Mesothelial cell of epicardium (in vitro differentiated cells): ENCODE measurements at regions not wholly inside any gene's neighbourhood (a gene's known extent, or its start where the extent isn't known, plus 50 kb on each side); places are given as distances from the start of the nearest gene placed in this dataset.

Experiments used
- DNase-seq, 2 experiments: peaks; one replicate each; pipeline ENCODE4 v3.0.0; 2021; ENCODE audit warnings: low spot score in 2 of 2; ENCODE audit not compliant: unreplicated experiment in 2 of 2
- H3K27ac Mint-ChIP-seq: 2 replicates; pipeline ENCODE4 v1.8.0; 2021; ENCODE audit warnings: mixed read lengths
- H3K27me3 Mint-ChIP-seq: 2 replicates; pipeline ENCODE4 v1.8.0; 2021; ENCODE audit warnings: low read depth, mixed read lengths
- H3K36me3 Mint-ChIP-seq: 2 replicates; pipeline ENCODE4 v1.8.0; 2021; ENCODE audit warnings: mixed read lengths
- H3K4me1 Mint-ChIP-seq: 2 replicates; pipeline ENCODE4 v1.8.0; 2021; ENCODE audit warnings: mixed read lengths
- H3K4me3 Mint-ChIP-seq: 2 replicates; pipeline ENCODE4 v1.8.0; 2021; ENCODE audit warnings: mild to moderate bottlenecking, moderate library complexity, mixed read lengths
- H3K9me3 Mint-ChIP-seq: 2 replicates; pipeline ENCODE4 v1.8.0; 2021; ENCODE audit warnings: mixed read lengths
- TF ChIP-seq, protein P1 (sequence below): fragments of 200-600 bp; sonication (generic); IDR thresholded peaks from one replicate; pipeline ENCODE4 v1.5.0; 2021; ENCODE audit warnings: antibody characterized with exemption; ENCODE audit not compliant: unreplicated experiment

DNA sequence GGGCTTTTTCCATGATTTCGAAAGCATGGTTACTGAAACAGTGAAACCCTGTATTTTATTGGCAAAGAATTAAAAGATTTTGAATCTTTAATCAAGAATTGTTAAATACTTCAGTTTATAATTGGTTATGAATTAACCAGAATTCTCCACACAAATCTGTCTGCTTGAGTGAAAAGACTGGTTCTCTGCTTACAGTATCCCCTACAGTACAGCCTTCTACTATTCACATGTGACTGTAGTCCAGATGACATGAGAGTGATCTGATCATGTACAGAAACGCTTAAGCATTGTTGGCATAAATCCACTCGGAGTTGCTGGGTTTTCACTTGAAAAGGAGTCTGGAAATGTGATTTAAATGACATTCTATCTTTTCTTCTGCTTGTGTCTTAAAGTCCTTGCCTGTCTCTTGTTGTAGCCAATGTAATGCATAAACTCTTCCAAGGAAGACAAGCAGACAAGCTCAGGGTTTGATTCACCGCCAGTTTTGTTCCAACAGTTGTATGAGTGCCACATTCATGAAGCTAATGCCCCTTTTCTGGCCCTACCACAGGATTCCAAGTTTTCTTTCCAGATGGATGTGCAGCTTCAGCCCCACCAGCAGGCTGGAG is 222.0 kb upstream of the LRIG3 start:
- no peaks in the 10 kb centered on the region for H3K4me1 Mint-ChIP-seq
- no peaks in the 10 kb centered on the region for H3K27me3 Mint-ChIP-seq
- no peak overlapping the region for H3K4me3 Mint-ChIP-seq
- no peak overlapping the region for H3K27ac Mint-ChIP-seq
- TF ChIP-seq, protein P1, sequence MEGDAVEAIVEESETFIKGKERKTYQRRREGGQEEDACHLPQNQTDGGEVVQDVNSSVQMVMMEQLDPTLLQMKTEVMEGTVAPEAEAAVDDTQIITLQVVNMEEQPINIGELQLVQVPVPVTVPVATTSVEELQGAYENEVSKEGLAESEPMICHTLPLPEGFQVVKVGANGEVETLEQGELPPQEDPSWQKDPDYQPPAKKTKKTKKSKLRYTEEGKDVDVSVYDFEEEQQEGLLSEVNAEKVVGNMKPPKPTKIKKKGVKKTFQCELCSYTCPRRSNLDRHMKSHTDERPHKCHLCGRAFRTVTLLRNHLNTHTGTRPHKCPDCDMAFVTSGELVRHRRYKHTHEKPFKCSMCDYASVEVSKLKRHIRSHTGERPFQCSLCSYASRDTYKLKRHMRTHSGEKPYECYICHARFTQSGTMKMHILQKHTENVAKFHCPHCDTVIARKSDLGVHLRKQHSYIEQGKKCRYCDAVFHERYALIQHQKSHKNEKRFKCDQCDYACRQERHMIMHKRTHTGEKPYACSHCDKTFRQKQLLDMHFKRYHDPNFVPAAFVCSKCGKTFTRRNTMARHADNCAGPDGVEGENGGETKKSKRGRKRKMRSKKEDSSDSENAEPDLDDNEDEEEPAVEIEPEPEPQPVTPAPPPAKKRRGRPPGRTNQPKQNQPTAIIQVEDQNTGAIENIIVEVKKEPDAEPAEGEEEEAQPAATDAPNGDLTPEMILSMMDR, result no peak
- no peaks in the 10 kb centered on the region for H3K9me3 Mint-ChIP-seq
- DNase-seq, result no peak
- no peaks in the 10 kb centered on the region for H3K36me3 Mint-ChIP-seq

DNA sequence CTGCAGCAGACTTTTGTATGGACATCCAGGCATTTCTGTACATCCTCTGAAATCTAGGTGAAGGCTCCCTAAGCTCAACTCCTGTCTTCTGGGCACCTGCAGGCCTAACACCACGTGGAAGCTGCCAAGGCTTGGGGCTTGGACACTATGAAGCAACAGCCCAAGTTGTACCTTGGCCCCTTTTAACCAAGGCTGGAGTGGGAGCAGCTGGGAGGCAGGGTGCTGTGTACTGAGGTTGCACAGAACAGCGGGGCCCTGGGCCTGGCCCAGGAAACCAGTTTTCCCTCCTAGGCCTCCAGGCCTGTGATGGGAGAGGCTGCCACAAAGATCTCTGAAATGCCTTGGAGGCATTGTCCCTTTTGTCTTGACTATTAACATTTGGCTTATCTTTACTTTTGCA is 214.4 kb upstream of the LRIG3 start:
- no peaks in the 10 kb centered on the region for H3K36me3 Mint-ChIP-seq
- no peak overlapping the region for H3K4me3 Mint-ChIP-seq

DNA sequence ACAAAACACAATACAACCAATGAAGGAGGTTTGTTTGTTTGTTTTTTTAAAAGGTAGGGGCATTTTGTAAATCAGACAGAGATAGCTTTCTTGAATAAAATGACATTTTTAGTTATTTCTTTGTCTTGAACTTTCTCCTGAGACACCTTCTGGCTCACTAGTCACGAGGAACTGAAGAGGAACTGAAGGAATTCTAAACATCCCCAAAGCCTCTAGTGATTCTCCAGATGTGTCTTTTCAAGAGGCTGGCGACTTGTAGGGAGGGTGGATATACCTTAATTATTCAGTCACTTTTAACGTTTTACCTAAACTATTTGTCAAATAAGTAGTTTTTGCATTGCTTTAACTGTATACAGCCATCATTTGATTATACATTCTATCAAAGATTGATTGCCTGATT is 211.2 kb upstream of the LRIG3 start:
- Mint-ChIP-seq H3K4me1 (peaks cover 7% of the 10 kb centered on the region), H3K27me3 (no peaks in the 10 kb centered on the region), H3K36me3 (no peaks in the 10 kb centered on the region), H3K9me3 (peaks cover 14% of the 10 kb centered on the region), H3K27ac (peak overlapping the region; percentile 86), H3K4me3 (no peak overlapping the region)
- TF ChIP-seq, protein P1, result no peak
- no peak for DNase-seq

More for the DNA sequence above, 214.4 kb upstream of the LRIG3 start:
- Mint-ChIP-seq H3K4me1 (peaks cover 7% of the 10 kb centered on the region), H3K27ac (no peak overlapping the region), H3K9me3 (peaks cover 4% of the 10 kb centered on the region), H3K27me3 (no peaks in the 10 kb centered on the region)
- DNase-seq, result no peak
- TF ChIP-seq, protein P1, result no peak

DNA sequence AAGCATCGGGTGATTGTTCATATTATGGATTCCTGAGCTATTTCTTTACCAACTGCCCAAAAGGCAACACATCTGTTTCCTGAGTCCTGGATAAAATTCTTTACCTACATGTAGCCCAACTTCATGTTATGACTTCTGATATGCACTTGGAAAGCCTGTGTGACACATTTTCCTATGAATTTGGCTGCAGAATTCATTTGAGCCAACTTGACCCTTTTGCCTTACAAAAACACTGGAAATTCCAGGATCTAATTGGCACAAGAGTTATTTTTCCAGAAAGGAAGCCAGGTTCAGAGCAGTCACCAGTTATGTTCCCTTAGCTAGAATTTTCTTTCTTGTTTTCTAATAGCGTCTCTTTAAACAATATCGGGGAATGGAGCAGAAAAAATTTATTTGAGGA is 202.5 kb upstream of the LRIG3 start:
- no peak for DNase-seq
- Mint-ChIP-seq H3K4me3 (no peak overlapping the region), H3K4me1 (no peaks in the 10 kb centered on the region), H3K36me3 (no peaks in the 10 kb centered on the region), H3K27me3 (no peaks in the 10 kb centered on the region), H3K9me3 (peaks cover 14% of the 10 kb centered on the region), H3K27ac (no peak overlapping the region)
- TF ChIP-seq, protein P1, result no peak

DNA sequence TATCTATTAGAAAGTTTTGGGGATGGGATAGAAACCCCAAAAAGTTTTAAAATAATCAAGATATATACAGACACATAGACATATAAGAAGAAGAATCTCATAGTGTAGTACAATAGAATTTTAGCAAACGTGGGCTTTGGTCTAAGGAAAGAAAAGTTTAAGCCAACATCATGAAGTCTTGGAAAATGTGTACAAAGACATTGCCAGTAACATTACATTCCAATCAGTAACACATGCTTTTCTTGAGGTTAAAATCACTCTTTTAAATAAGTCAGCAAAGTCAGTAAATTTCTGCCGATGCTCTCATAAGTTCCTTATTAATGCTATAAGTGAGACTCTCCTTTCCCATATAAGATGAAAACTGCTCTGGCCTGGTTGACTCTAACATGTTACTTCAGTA is 201.1 kb upstream of the LRIG3 start:
- TF ChIP-seq, protein P1, result no peak
- H3K4me3 Mint-ChIP-seq, result no peak overlapping the region
- no peak for DNase-seq

DNA sequence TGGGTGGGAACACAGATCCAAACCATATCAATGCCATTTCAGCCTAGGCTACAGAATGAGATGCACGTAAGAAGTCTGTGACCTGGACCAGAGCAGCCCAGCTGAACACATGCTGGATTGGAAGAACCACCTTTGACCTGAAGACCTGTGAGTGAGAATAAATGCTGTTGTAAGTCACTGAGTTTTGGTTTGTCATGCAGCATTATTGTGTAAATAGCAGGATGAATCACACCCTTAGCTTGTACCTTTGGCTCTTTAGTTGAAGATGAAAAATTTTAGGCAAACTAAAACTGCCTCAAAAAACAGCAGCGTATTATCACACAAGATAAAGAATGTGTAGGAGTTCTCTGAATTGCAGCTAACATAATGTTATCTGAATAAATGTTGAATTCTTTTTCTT is 199.4 kb upstream of the LRIG3 start:
- TF ChIP-seq, protein P1, result no peak
- Mint-ChIP-seq H3K27ac (no peak overlapping the region), H3K4me1 (peaks cover 4% of the 10 kb centered on the region), H3K4me3 (no peak overlapping the region), H3K36me3 (no peaks in the 10 kb centered on the region), H3K27me3 (no peaks in the 10 kb centered on the region), H3K9me3 (no peaks in the 10 kb centered on the region)
- no peak for DNase-seq

More for the DNA sequence above, 201.1 kb upstream of the LRIG3 start:
- Mint-ChIP-seq H3K4me1 (no peaks in the 10 kb centered on the region), H3K9me3 (peaks cover 5% of the 10 kb centered on the region), H3K27ac (no peak overlapping the region), H3K36me3 (no peaks in the 10 kb centered on the region), H3K27me3 (no peaks in the 10 kb centered on the region)
